HEK293T (cell line): ENCODE measurements at regions not wholly inside any gene's neighbourhood (a gene's known extent, or its start where the extent isn't known, plus 50 kb on each side); places are given as distances from the start of the nearest gene placed in this dataset.

Source experiments
- CTCF ChIA-PET: fragments of 350-600 bp; formaldehyde crosslinking; extraction: SDS; loops from one replicate; lab custom pipeline; 2021; ENCODE audit warnings: antibody characterized with exemption, inconsistent platforms; lab: Yijun Ruan, JAX
- POLR2A ChIA-PET: fragments of 350-600 bp; formaldehyde crosslinking; extraction: SDS; loops from one replicate; lab custom pipeline; 2020; ENCODE audit warnings: antibody characterized with exemption, inconsistent platforms; lab: Yijun Ruan, JAX
- DNase-seq: peaks from one replicate; pipeline ENCODE4 v3.0.0; 2012; ENCODE audit warnings: mixed read lengths; ENCODE audit errors: extremely low spot score
- ARNT ChIP-seq: fragments of 450-650 bp; IDR thresholded peaks from 2 replicates; pipeline ENCODE4 v1.6.1; 2017; ENCODE audit warnings: mild to moderate bottlenecking
- BHLHE40 ChIP-seq: fragments of 450-650 bp; IDR thresholded peaks from 2 replicates; pipeline ENCODE4 v1.6.1; 2016; ENCODE audit warnings: mild to moderate bottlenecking, moderate library complexity, borderline replicate concordance
- CTBP1 ChIP-seq: fragments of 450-650 bp; IDR thresholded peaks from 2 replicates; pipeline ENCODE4 v1.6.1; 2016; ENCODE audit warnings: borderline replicate concordance
- ELF4 ChIP-seq: fragments of 450-650 bp; IDR thresholded peaks from 2 replicates; pipeline ENCODE4 v1.6.1; 2017; ENCODE audit warnings: antibody characterized with exemption
- FOXA1 ChIP-seq: fragments of 450-650 bp; IDR thresholded peaks from 2 replicates; pipeline ENCODE4 v1.6.1; 2016; ENCODE audit warnings: mild to moderate bottlenecking
- FOXK2 ChIP-seq: fragments of 450-650 bp; IDR thresholded peaks from 2 replicates; pipeline ENCODE4 v1.6.1; 2016; ENCODE audit warnings: mild to moderate bottlenecking
- FOXM1 ChIP-seq: fragments of 450-650 bp; IDR thresholded peaks from 2 replicates; pipeline ENCODE4 v1.6.1; 2017; ENCODE audit warnings: mild to moderate bottlenecking, borderline replicate concordance
- HDGF ChIP-seq: fragments of 450-650 bp; IDR thresholded peaks from 2 replicates; pipeline ENCODE4 v1.6.1; 2017; ENCODE audit warnings: antibody characterized with exemption, borderline replicate concordance
- L3MBTL2 ChIP-seq: fragments of 450-650 bp; conservative IDR thresholded peaks from 2 replicates; pipeline ENCODE4 v1.6.1; 2016; ENCODE audit warnings: mild to moderate bottlenecking
- LEF1 ChIP-seq: fragments of 450-650 bp; IDR thresholded peaks from 2 replicates; pipeline ENCODE4 v1.6.1; 2017; ENCODE audit warnings: mild to moderate bottlenecking, borderline replicate concordance
- NFRKB ChIP-seq: fragments of 450-650 bp; IDR thresholded peaks from 2 replicates; pipeline ENCODE4 v1.6.1; 2016; ENCODE audit warnings: mild to moderate bottlenecking, moderate library complexity
- PKNOX1 ChIP-seq: fragments of 450-650 bp; IDR thresholded peaks from 2 replicates; pipeline ENCODE4 v1.6.1; 2016
- SP1 ChIP-seq: fragments of 450-650 bp; IDR thresholded peaks from 2 replicates; pipeline ENCODE4 v1.6.1; 2017
- SUZ12 ChIP-seq: fragments of 450-650 bp; IDR thresholded peaks from 2 replicates; pipeline ENCODE4 v1.6.1; 2016; ENCODE audit warnings: mild to moderate bottlenecking
- TARDBP ChIP-seq: fragments of 450-650 bp; IDR thresholded peaks from 2 replicates; pipeline ENCODE4 v1.6.1; 2016
- ZNF384 ChIP-seq: fragments of 450-650 bp; IDR thresholded peaks from 2 replicates; pipeline ENCODE4 v1.6.1; 2016

DNA sequence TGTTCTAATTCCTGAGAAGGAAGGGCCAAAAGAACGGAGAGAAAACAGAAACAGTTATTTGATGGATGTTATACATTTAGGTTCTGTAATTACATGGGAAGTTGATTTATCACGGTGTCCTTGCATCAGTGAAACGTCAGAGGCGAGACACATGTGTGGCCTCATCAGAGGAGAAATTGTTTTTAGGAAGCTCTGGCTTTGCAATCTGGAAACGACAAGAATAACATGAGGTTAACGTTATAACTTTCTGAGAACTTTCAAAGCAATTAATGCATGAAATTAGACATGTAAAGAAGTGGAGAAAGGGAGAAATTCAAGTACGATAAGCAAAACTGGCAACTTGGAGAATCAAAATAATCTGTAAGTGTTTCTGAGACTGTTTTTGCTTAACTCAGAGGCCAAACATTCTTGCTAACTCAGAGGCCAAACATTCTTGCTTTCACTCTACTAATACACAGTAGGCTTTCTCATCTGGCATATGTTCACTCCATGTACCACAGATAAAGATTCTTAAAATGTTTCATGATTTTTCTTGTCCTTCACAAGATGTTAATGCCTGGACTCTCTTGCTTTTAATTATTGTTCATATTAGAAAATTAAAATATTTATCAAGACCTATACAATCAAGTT is 933.0 kb downstream of the TLE4 start:
- DNase-seq = no peak
- ChIA-PET CTCF (no interaction called here), POLR2A (no interaction called here)

DNA sequence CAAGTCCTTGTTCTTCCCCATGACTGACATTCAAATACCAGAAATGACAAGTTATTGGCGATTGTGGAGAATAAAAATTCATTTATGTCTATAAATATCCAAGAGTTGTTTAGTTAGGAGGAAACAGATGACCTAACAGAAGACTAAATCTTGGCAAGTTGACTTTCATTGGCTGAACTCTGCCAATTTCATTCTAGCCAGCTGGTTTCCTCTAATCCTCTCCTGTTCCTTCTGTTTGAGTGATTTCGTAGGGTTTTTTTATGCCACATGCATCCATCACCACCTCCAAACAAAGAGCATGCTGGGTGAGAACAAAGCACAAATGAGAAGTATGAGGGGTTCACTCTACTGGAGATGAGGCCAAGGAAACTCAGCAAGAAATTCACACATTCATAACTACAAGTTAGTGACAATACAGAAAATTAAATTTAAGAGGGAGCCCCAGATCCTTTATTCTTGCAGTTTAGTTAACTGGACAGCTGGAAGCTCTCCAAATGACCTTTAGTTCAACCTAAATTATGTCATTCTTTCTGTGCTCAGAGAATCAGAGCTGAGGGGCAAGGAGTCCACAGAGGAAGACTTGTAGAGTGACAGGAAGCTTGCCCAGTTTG is 932.0 kb downstream of the TLE4 start:
- DNase-seq = no peak
- TF ChIP-seq SUZ12 (no peak), CTBP1 (no peak), ZNF384 (no peak), ELF4 (no peak), TARDBP (no peak), FOXA1 (no peak), FOXM1 (no peak), LEF1 (no peak), FOXK2 (no peak), BHLHE40 (no peak), ARNT (no peak), L3MBTL2 (no peak), HDGF (no peak), NFRKB (no peak)
- POLR2A ChIA-PET = no interaction called here
- CTCF ChIA-PET = no interaction called here

More for the DNA sequence above, 933.0 kb downstream of the TLE4 start:
- no peak for TF ChIP-seq ELF4
- no peak for TF ChIP-seq BHLHE40
- no peak for TF ChIP-seq SP1
- no peak for TF ChIP-seq TARDBP
- TF ChIP-seq ZNF384 = no peak
- no peak for TF ChIP-seq FOXA1

- DNase-seq = no peak
- TF ChIP-seq LEF1 (no peak), L3MBTL2 (no peak), ARNT (no peak), FOXA1 (no peak), ELF4 (no peak), HDGF (no peak), ZNF384 (no peak), FOXM1 (no peak), PKNOX1 (no peak)
- CTCF ChIA-PET = no interaction called here
- POLR2A ChIA-PET = no interaction called here
Observed at GRCh38 chr9:80502306-80502705, 930.5 kb downstream of the TLE4 start.

GRCh38 chr9:80501635-80502034 is 929.9 kb downstream of the TLE4 start:
- no peak for TF ChIP-seq TARDBP
- no peak for TF ChIP-seq ZNF384
- no peak for TF ChIP-seq FOXK2
- no peak for TF ChIP-seq CTBP1
- no peak for TF ChIP-seq SP1
- no peak for TF ChIP-seq LEF1
- TF ChIP-seq L3MBTL2 = no peak
- TF ChIP-seq ELF4 = no peak
- no peak for TF ChIP-seq HDGF
- TF ChIP-seq NFRKB = no peak
- no peak for TF ChIP-seq SUZ12
- no peak for TF ChIP-seq PKNOX1
- no peak for TF ChIP-seq FOXM1
- TF ChIP-seq BHLHE40 = no peak
- no peak for TF ChIP-seq ARNT
- no peak for TF ChIP-seq FOXA1
- no peak for DNase-seq
- POLR2A ChIA-PET = no interaction called here
- CTCF ChIA-PET = no interaction called here

DNA sequence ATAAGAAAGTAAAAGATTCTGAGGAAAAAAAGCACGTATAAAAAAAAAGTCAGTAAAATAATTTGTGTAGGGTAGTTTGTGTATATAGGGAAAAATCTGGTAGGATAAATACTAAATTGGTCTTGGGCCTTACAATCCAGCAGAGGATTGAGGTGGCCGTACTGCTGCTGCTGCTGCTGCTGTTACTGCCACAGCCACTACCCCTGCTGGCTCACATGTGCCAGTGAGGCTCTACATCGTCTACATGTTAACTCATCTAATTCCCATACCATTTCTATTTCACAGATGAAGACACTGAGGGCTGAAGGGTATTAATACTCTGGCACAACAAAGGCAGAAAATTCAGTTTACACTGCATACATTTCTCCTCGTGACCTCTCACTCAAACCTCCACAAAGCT is 928.5 kb downstream of the TLE4 start:
- no peak for DNase-seq
- POLR2A ChIA-PET = no interaction called here
- CTCF ChIA-PET = no interaction called here
- TF ChIP-seq SUZ12 = no peak
- TF ChIP-seq SP1 = no peak
- no peak for TF ChIP-seq ELF4
- no peak for TF ChIP-seq HDGF
- no peak for TF ChIP-seq ARNT
- no peak for TF ChIP-seq PKNOX1
- TF ChIP-seq NFRKB = no peak

DNA sequence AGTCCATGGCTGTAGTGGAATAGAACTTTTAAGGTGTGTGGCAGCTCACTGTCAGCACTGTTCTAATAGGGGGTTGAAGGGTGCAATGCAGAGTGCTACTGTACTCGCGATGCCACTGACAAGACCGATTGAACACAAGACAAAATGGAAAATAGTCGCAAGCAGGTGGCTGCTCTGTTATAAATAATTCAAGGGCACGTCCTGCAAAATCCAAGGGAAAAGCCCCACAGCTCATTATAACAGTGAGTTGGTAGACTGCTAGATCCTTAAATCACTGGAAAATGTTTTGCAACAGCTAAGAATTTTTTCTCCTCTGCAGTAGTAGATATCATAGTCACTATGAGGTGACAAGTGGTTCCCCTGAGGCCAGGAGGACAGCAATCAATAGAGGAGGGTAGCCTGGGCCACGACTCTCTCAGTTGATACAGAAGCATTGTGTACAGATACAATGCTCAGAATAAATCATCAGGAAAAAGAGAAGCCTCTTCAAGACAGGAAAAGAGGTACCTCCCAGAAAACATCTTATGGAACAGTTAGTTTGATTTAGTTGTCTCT is 926.3 kb downstream of the TLE4 start:
- DNase-seq = no peak
- TF ChIP-seq SP1 (no peak), TARDBP (no peak), HDGF (no peak), PKNOX1 (no peak)
- CTCF ChIA-PET = no interaction called here
- POLR2A ChIA-PET = no interaction called here
